ENCODE measurements at regions not wholly inside any gene's neighbourhood (a gene's known extent, or its start where the extent isn't known, plus 50 kb on each side); places are given as distances from the start of the nearest gene placed in this dataset.
"Not testable (repeated sequence)": the region's sequence is repeated elsewhere in the genome, so short reads cannot be mapped to it uniquely, and the experiment has no call there.

DNA sequence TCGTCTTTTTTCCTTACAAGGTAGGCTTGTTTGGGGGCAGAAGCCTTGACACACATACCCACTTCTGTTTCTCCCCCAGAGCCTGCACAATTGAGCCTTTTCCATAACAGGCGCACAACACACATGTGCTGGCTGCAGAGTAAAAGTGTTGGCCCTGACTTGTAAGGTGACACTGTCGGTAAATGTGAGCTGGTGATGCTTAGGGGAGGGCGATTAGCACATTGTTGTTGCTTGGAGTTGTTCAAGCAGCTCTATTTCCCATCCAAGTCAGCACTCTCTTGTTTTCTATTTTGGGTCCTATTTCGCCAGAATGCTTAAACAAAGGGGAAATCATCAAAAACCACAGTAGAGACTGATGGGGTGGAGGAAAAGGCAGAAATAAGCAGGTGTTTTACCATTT, 51.9 kb upstream of the PTPRJ start:
- TF ChIP-seq, protein P1, sequence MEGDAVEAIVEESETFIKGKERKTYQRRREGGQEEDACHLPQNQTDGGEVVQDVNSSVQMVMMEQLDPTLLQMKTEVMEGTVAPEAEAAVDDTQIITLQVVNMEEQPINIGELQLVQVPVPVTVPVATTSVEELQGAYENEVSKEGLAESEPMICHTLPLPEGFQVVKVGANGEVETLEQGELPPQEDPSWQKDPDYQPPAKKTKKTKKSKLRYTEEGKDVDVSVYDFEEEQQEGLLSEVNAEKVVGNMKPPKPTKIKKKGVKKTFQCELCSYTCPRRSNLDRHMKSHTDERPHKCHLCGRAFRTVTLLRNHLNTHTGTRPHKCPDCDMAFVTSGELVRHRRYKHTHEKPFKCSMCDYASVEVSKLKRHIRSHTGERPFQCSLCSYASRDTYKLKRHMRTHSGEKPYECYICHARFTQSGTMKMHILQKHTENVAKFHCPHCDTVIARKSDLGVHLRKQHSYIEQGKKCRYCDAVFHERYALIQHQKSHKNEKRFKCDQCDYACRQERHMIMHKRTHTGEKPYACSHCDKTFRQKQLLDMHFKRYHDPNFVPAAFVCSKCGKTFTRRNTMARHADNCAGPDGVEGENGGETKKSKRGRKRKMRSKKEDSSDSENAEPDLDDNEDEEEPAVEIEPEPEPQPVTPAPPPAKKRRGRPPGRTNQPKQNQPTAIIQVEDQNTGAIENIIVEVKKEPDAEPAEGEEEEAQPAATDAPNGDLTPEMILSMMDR (IDR thresholded peaks at IDR 0.05; ENCODE audit: low read depth, low read length), result no peak
- TF ChIP-seq EZH2phosphoT487 (IDR thresholded peaks at IDR 0.05; ENCODE audit: low read depth), result no peak
- Histone ChIP-seq H3K27ac (ENCODE audit: low read length) (peak overlapping the region; percentile 45), H3K36me3 (replicated peaks; ENCODE audit: low read depth, low read length) (no peaks in the 10 kb centered on the region), H3K79me2 (ENCODE audit: low read length) (no peaks in the 10 kb centered on the region), H4K20me1 (ENCODE audit: insufficient read depth, low read length) (no peaks in the 10 kb centered on the region), H3K4me1 (ENCODE audit: low read length) (peaks cover 64% of the 10 kb centered on the region), H3K4me2 (ENCODE audit: low read length) (peak overlapping the region; percentile 54), H2AFZ (ENCODE audit: low read depth, low read length) (0 out of 2 replicates have a peak overlapping the region, but pooled peaks have one; percentile 32), H3K9me3 (ENCODE audit: insufficient read depth, low read length) (no peaks in the 10 kb centered on the region), H3K9ac (ENCODE audit: low read length) (no peak overlapping the region; the same call in 1 of the 2 replicates), H3K4me3 (ENCODE audit: low read length) (peak overlapping the region; percentile 12; the same call in 1 of the 2 replicates), H3K27me3 (ENCODE audit: low read depth, low read length) (no peaks in the 10 kb centered on the region)

DNA sequence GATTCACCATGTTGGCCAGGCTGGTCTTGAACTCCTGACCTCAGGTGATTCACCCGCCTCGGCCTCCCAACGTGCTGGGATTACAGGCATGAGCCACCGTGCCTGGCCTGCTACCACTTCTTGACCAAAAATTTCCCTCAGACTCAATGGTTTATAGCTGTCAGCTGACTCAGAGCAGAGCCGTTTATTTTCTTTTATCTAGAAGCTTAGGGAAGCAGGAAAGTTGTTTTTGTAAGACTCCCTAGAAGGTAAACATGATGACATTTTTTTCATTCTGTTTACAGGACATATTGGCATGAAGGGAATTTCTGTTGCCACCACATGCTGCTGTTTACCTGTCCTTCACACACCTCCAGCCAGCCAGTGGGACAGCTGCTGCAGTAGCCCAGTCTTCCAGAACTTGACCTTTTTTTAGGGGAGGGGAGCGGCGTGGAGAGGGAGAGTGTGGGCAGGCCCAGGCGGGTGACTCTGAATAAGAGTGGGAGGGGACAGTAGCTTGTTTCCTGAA, 56.1 kb upstream of the PTPRJ start:
- Histone ChIP-seq H3K9me3 (ENCODE audit: insufficient read depth, low read length) (no peaks in the 10 kb centered on the region), H2AFZ (ENCODE audit: low read depth, low read length) (no peak overlapping the region), H3K4me2 (ENCODE audit: low read length) (no peak overlapping the region), H3K79me2 (ENCODE audit: low read length) (no peaks in the 10 kb centered on the region), H3K27me3 (ENCODE audit: low read depth, low read length) (no peaks in the 10 kb centered on the region), H3K36me3 (replicated peaks; ENCODE audit: low read depth, low read length) (no peaks in the 10 kb centered on the region), H3K4me1 (ENCODE audit: low read length) (peaks cover 60% of the 10 kb centered on the region), H3K9ac (ENCODE audit: low read length) (no peak overlapping the region), H3K27ac (ENCODE audit: low read length) (no peak overlapping the region), H4K20me1 (ENCODE audit: insufficient read depth, low read length) (no peaks in the 10 kb centered on the region), H3K4me3 (ENCODE audit: low read length) (no peak overlapping the region)
- TF ChIP-seq, protein P1 (IDR thresholded peaks at IDR 0.05; ENCODE audit: low read depth, low read length), result no peak
- TF ChIP-seq EZH2phosphoT487 (IDR thresholded peaks at IDR 0.05; ENCODE audit: low read depth), result no peak

DNA sequence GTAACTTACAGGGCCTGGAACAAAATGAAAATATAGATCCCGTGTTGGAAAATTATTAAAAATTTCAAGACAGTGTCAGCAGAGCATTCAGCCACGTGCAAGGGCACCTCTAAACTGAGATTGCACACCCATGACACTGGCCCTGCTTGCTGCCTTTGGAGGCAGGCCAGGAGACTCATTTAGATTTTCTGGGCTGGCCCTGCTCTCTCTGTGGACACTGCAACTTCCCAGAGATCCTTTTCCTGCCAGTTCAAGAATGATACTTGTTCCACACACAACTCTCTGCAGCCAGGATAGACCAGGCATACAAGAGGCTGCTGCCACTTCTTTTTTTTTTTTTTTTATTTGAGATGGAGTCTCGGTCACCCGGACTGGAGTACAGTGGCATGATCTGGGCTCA, 56.7 kb upstream of the PTPRJ start:
- Histone ChIP-seq H3K4me2 (ENCODE audit: low read length) (no peak overlapping the region), H3K9ac (ENCODE audit: low read length) (no peak overlapping the region), H3K9me3 (ENCODE audit: insufficient read depth, low read length) (no peaks in the 10 kb centered on the region), H4K20me1 (ENCODE audit: insufficient read depth, low read length) (no peaks in the 10 kb centered on the region), H3K27me3 (ENCODE audit: low read depth, low read length) (no peaks in the 10 kb centered on the region), H2AFZ (ENCODE audit: low read depth, low read length) (no peak overlapping the region), H3K27ac (ENCODE audit: low read length) (no peak overlapping the region), H3K79me2 (ENCODE audit: low read length) (no peaks in the 10 kb centered on the region), H3K4me3 (ENCODE audit: low read length) (no peak overlapping the region), H3K4me1 (ENCODE audit: low read length) (peaks cover 60% of the 10 kb centered on the region), H3K36me3 (replicated peaks; ENCODE audit: low read depth, low read length) (no peaks in the 10 kb centered on the region)
- TF ChIP-seq, protein P1 (IDR thresholded peaks at IDR 0.05; ENCODE audit: low read depth, low read length), result no peak
- no peak for TF ChIP-seq EZH2phosphoT487 (IDR thresholded peaks at IDR 0.05; ENCODE audit: low read depth)

DNA sequence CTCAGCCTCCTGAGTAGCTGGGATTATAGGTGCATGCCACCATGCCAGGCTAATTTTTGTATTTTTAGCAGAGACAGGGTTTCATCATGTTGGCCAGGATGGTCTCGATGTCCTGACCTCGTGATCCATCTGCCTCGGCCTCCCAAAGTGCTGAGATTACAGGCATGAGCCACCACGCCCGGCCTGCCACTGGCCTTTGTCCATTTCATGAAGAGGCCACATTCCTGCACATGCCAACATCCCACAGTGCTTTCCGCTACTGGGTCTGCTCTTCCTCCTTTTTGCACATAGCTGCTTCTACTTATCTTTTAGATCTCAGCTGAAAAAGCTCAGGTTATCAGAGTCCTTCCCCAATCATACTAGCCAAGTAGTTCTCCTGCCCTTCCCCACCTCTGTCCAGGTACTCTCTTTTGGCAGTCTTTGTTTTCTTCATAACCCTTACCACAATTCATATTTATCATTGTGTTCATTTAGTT, 59.2 kb upstream of the PTPRJ start:
- H4K20me1 ChIP-seq (ENCODE audit: insufficient read depth, low read length); H3K4me3 ChIP-seq (ENCODE audit: low read length); H3K9me3 ChIP-seq (ENCODE audit: insufficient read depth, low read length); H3K9ac ChIP-seq (ENCODE audit: low read length); H3K27ac ChIP-seq (ENCODE audit: low read length); H3K27me3 ChIP-seq (ENCODE audit: low read depth, low read length); H2AFZ ChIP-seq (ENCODE audit: low read depth, low read length); H3K36me3 ChIP-seq (replicated peaks; ENCODE audit: low read depth, low read length); H3K79me2 ChIP-seq (ENCODE audit: low read length): not testable (repeated sequence)
- peaks cover 55% of the 10 kb centered on the region for H3K4me1 ChIP-seq (ENCODE audit: low read length)
- H3K4me2 ChIP-seq (ENCODE audit: low read length), result peak overlapping the region; percentile 80

Measured in OCI-LY3 (cell line).